Peyer's patch (tissue), 4 donors: ENCODE measurements at regions not wholly inside any gene's neighbourhood (a gene's known extent, or its start where the extent isn't known, plus 50 kb on each side); places are given as distances from the start of the nearest gene placed in this dataset.

Source experiments
- CTCF ChIP-seq, 6 experiments: fragments of 450-650 bp in 4 of 6; fragments of 200-600 bp in 2 of 6; sonication (generic) in 1 of 6; IDR thresholded peaks; one replicate each; pipeline ENCODE4 v1.5.1; 2017 to 2019; ENCODE audit warnings: antibody characterized with exemption in 6 of 6, mild to moderate bottlenecking in 3 of 6, moderate library complexity in 1 of 6
- POLR2A ChIP-seq, 2 donors: fragments of 450-650 bp; IDR thresholded peaks; one replicate each; pipeline ENCODE4 v1.5.1; 2017; ENCODE audit warnings: antibody characterized with exemption in 2 of 2, mild to moderate bottlenecking in 2 of 2, moderate library complexity in 2 of 2

- TF ChIP-seq CTCF (IDR thresholded peaks at IDR 0.05) (no peak), POLR2A (IDR thresholded peaks at IDR 0.05) (no peak)
Measured at GRCh38 chr6:121944354-121944753, 455.1 kb upstream of the HSF2 start.
